ENCODE measurements at regions not wholly inside any gene's neighbourhood (a gene's known extent, or its start where the extent isn't known, plus 50 kb on each side); places are given as distances from the start of the nearest gene placed in this dataset.
"Not testable (repeated sequence)": the region's sequence is repeated elsewhere in the genome, so short reads cannot be mapped to it uniquely, and the experiment has no call there.

DNA sequence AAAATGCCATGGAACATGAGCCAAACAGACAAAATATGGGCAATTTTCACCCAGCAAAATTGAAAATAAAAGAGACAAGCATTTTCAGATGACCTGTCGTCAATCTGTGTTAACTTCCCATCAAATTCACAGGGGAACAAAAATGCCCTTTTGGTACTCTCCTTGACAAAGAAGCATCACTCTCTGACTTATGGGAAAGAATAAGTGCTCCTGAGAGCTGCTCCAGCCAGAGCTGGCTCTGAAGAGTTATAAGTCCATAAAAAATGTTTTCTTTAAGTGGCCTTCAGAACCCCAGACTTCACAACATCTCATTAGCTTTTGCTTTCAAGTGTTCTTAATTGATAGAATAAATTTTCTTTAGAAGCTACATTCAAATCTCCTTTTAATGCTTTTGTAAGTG, 721.4 kb upstream of the GOT2 start:
- TF ChIP-seq, protein P1, sequence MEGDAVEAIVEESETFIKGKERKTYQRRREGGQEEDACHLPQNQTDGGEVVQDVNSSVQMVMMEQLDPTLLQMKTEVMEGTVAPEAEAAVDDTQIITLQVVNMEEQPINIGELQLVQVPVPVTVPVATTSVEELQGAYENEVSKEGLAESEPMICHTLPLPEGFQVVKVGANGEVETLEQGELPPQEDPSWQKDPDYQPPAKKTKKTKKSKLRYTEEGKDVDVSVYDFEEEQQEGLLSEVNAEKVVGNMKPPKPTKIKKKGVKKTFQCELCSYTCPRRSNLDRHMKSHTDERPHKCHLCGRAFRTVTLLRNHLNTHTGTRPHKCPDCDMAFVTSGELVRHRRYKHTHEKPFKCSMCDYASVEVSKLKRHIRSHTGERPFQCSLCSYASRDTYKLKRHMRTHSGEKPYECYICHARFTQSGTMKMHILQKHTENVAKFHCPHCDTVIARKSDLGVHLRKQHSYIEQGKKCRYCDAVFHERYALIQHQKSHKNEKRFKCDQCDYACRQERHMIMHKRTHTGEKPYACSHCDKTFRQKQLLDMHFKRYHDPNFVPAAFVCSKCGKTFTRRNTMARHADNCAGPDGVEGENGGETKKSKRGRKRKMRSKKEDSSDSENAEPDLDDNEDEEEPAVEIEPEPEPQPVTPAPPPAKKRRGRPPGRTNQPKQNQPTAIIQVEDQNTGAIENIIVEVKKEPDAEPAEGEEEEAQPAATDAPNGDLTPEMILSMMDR (IDR thresholded peaks at IDR 0.05; ENCODE audit: low read depth, low read length, missing control alignments): no peak
- in situ Hi-C loops (cut with HindIII; ENCODE audit: low pct_ligation_motif_present, low sequenced_read_pairs): no loop called here
- no peak overlapping the region for H3K4me3 ChIP-seq (ENCODE audit: low read depth, low read length)

GRCh38 chr16:59450513-59450912, 716.4 kb upstream of the GOT2 start:
- H3K27ac ChIP-seq; H3K36me3 ChIP-seq (replicated peaks); H3K4me3 ChIP-seq (ENCODE audit: low read depth, low read length); DNase-seq; in situ Hi-C loops (cut with HindIII; ENCODE audit: low pct_ligation_motif_present, low sequenced_read_pairs); H3K27me3 ChIP-seq (replicated peaks): not testable (repeated sequence)

More for the DNA sequence above, 721.4 kb upstream of the GOT2 start:
- Histone ChIP-seq H3K27me3 (replicated peaks) (no peaks in the 10 kb centered on the region), H3K36me3 (replicated peaks) (no peaks in the 10 kb centered on the region), H3K27ac (no peak overlapping the region)
- no peak for DNase-seq

DNA sequence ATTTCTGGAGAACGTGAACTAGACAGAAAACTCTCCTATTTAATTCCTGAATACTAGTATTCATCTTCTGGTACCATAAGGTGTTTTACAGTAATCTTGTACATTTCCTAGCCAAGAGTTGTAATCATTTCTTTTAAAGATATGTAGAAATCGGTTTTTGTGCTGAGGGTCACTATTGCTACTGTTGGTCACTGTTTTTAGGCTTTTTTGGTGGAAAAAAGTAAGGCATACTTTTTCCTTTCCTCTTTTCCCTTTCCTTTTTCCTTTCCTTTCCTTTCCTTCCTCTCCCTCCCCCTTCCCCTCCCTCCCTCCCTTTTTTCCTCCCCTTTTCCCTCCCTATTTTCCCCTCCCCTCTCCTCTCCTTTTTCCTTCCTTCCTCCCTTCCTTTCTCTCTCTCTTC, 706.4 kb upstream of the GOT2 start:
- no peaks in the 10 kb centered on the region for H3K36me3 ChIP-seq (replicated peaks)
- DNase-seq: no peak
- TF ChIP-seq, protein P1 (IDR thresholded peaks at IDR 0.05; ENCODE audit: low read depth, low read length, missing control alignments): no peak
- in situ Hi-C loops (cut with HindIII; ENCODE audit: low pct_ligation_motif_present, low sequenced_read_pairs): no loop called here
- H3K4me3 ChIP-seq (ENCODE audit: low read depth, low read length): no peak overlapping the region
- H3K27me3 ChIP-seq (replicated peaks): no peaks in the 10 kb centered on the region
- H3K27ac ChIP-seq: no peak overlapping the region

GRCh38 chr16:59432896-59433295, 698.8 kb upstream of the GOT2 start:
- no peak for DNase-seq
- H3K27me3 ChIP-seq (replicated peaks): no peaks in the 10 kb centered on the region
- in situ Hi-C loops (cut with HindIII; ENCODE audit: low pct_ligation_motif_present, low sequenced_read_pairs): no loop called here
- H3K4me3 ChIP-seq (ENCODE audit: low read depth, low read length): no peak overlapping the region
- TF ChIP-seq, protein P1 (IDR thresholded peaks at IDR 0.05; ENCODE audit: low read depth, low read length, missing control alignments): no peak
- no peaks in the 10 kb centered on the region for H3K36me3 ChIP-seq (replicated peaks)
- no peak overlapping the region for H3K27ac ChIP-seq

GRCh38 chr16:59432276-59432675, 698.2 kb upstream of the GOT2 start:
- no peak overlapping the region for H3K4me3 ChIP-seq (ENCODE audit: low read depth, low read length)
- DNase-seq: no peak
- in situ Hi-C loops (cut with HindIII; ENCODE audit: low pct_ligation_motif_present, low sequenced_read_pairs): no loop called here
- TF ChIP-seq, protein P1 (IDR thresholded peaks at IDR 0.05; ENCODE audit: low read depth, low read length, missing control alignments): no peak
- no peaks in the 10 kb centered on the region for H3K27me3 ChIP-seq (replicated peaks)
- H3K36me3 ChIP-seq (replicated peaks): no peaks in the 10 kb centered on the region
- no peak overlapping the region for H3K27ac ChIP-seq

DNA sequence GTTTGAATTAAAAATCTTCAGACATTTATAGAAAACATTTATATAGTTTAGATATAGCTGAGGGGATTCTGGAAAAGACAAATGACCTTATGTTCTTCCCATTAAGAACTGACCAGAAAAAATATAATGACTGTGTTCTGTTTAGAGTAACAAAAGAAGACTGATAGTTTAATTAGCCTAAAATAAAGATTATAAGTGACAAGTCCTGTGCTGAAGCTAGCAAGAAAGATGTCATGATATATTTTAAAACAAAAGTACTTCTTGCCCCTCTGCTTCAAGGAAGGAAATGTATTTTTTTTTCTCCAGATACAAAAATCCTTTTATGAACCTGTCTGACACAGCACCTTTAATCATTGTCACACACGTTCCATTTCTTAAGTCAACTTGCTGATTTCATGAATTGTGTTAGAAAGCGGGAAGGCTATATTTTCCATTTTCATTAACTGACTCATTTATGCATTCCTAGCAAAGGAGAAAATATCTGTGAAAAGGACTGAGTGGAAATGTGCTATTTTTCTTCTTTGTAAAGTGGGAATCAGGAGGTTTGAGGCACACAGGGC, 690.7 kb upstream of the GOT2 start:
- Histone ChIP-seq H3K4me3 (ENCODE audit: low read depth, low read length) (no peak overlapping the region), H3K27ac (no peak overlapping the region), H3K27me3 (replicated peaks) (no peaks in the 10 kb centered on the region), H3K36me3 (replicated peaks) (no peaks in the 10 kb centered on the region)
- DNase-seq: no peak
- TF ChIP-seq, protein P1 (IDR thresholded peaks at IDR 0.05; ENCODE audit: low read depth, low read length, missing control alignments): no peak
- in situ Hi-C loops (cut with HindIII; ENCODE audit: low pct_ligation_motif_present, low sequenced_read_pairs): no loop called here
